GM19468 (cell line): ENCODE measurements at regions not wholly inside any gene's neighbourhood (a gene's known extent, or its start where the extent isn't known, plus 50 kb on each side); places are given as distances from the start of the nearest gene placed in this dataset.

ENCODE experiments used
- ATAC-seq: cut with Tn5 transposase; IDR thresholded peaks from one replicate; pipeline ENCODE4 v1.9.1; 2021; ENCODE audit warnings: mild to moderate bottlenecking, moderate library complexity, moderate number of reproducible peaks; ENCODE audit not compliant: unreplicated experiment; ENCODE audit errors: extremely low read depth

DNA sequence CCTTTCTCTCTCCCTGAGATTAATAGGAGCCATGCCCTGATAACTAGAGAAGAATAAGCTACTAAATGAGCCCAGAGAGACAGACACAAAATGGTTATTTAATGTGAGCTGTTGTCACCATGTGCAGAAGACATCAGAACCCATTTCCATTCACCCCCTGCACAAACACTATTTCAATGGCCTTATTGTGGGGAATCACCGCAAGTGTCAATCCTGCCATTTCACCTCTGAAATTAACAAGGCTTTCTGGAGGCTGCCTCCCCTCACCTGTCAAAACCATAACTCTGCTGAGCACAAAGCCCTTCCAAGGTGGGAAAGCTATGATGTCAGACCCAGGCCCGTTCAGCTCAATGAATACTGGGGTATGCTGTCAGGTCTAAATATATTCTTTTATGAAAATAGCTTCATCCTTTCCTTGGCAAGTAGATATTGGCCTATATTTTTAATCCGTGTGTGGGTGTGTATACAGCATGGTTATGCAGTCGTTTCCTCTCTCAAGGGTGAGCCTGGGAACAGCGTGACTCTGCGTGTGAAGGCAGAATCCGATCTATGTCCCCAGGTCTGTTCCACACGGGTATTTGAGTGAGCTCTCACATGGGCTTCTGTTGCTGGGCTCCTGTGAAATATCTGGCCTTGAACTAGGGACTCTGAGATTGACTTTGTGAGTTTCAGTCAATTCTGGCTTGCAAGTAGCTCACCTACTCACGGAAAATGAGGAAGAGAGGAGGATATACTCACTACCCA lies 266.3 kb downstream of the FBXW7 start:
- no peak for ATAC-seq

GRCh38 chr4:152267811-152268210 lies 268.1 kb downstream of the FBXW7 start:
- ATAC-seq, result no peak

- ATAC-seq, result no peak
Measured at GRCh38 chr4:152266831-152267480, 268.9 kb downstream of the FBXW7 start.

GRCh38 chr4:152265149-152265621 lies 270.7 kb downstream of the FBXW7 start:
- ATAC-seq, result no peak

- no peak for ATAC-seq
Measured at GRCh38 chr4:152264106-152264505, 271.8 kb downstream of the FBXW7 start.

DNA sequence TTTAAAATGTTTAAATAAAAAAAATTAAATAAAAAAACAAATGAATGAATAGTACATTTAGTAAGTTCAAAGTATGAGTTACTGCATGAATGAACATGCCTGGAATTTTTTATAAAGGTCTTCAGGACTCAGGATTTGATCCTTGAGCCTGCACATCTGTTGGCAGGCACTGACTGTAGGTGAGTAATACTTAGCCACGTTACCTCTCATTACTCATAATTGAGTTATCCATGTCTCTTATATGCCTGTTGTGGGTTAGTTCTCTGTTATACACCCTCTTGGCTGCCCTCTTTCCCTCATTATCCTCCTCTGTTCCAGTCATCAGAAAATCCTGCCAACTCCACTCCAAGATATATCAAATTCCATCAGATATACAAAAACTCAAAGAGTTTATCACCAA lies 276.0 kb downstream of the FBXW7 start:
- no peak for ATAC-seq

GRCh38 chr4:152258804-152259708 lies 276.8 kb downstream of the FBXW7 start:
- ATAC-seq, result no peak

- no peak for ATAC-seq
Measured at GRCh38 chr4:152258391-152258790, 277.5 kb downstream of the FBXW7 start.

DNA sequence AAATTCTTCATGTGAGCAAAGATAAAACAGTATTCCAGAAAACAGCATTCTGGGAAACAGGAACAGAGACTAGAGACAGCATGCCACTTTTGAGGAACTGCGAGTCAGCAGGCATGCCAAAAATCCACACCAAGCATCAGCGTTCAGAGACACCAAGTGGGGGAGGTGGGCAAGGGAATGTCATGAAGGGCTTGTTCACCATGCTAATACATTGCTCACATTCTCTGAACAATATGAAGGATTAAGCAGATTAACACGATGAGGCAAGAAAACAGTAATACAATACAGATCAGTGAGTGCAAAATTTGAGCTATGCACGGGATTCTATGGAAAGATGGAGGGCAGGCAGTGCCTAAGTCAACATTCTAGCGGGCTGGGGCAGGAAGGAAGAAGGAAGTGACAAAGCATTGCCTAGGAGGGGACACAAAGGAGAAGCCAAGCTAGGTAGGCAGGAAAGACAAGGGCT lies 278.3 kb downstream of the FBXW7 start:
- no peak for ATAC-seq

DNA sequence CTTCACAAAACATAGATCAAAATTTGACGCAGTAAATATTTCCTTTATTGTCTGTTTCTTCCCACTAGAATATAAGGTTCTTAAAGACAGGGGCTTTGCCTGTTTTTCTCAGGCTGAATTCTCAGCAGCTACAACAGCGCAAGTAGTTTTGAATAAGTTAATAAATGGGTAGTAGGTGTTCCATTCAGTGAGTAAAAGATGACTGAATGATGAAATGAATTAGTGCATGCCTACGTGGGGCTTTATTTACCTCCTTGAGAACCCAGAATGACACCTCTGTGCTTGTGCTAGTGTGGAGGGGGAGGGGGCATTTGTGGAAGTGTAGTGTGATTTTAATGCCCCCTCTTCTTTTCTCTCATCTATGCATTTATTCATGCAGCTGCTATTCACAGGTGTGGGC lies 278.9 kb downstream of the FBXW7 start:
- ATAC-seq, result no peak

GRCh38 chr4:152255437-152255836 lies 280.5 kb downstream of the FBXW7 start:
- no peak for ATAC-seq

- ATAC-seq, result no peak
Measured at GRCh38 chr4:152248347-152248746, 287.5 kb downstream of the FBXW7 start.

DNA sequence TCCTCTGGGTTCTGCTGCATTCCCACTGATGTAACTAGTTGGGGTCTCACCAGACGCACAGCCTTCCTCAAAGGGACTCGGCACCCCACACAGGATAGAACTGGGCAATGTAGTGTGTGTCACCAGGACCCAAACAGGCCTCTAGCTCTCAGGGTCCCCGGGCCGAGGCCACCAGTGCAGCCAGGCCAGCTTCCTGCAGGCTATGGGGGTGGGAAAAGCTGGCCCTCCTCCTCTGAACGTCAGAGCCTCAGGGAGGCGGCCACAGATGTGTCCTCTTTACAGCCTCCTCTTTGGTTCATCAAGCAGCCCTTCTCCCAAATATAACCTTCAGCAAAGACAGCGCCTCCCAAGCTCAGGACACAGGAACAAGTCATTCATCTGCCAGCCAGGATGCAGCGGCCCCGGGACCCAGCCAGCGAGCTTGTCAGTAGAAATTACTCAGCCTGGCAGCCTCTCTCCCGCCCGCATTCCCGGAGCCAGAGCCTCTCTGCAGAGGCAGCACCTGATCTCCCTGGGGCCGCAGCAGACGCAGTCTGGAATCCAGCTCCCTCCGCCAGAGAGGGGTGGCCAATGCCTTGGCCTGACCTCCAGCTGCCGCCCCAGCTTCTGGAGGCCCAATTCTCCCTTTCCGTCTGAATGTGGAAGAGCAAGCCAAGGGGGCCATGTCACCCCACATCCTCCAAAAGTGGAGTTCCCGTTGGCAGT lies 288.5 kb downstream of the FBXW7 start:
- no peak for ATAC-seq

DNA sequence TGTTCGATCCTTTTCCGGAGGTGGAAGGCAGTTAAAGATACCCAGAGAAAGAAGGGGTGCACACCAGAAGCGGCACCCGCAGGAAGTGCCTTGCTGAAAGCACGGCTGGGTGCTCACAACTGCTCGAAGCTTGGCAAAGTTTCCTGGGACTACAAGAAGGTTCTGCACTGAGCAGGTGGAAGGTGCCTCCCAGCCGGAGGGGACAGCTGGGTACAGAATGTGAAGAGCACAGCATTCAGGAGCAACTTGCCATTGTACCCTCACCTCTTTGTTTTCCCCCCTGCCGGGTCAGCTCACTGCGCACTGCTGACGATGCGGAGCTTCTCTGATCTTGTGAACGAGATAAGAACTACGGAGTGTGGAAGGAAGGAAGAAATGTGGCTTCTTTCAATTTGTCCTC lies 289.2 kb downstream of the FBXW7 start:
- ATAC-seq, result no peak

DNA sequence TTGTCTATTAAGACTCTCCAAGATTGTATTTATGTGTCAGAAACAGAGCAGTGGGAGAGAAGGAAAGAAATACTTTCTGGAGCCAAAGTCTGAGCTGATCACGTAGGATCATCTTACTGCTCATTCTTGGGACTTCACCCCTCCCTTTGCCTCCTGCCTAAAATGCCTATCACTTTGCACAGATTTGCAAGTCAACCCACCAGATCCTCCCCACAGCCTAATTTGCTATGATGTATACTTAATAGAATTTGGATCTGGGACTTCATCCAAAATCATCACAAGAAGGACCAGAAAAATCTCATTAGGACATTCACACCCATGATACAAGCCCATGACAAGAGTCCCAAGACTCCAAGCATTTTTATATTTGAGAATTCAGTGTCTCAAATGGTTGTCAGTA lies 290.2 kb downstream of the FBXW7 start:
- no peak for ATAC-seq

DNA sequence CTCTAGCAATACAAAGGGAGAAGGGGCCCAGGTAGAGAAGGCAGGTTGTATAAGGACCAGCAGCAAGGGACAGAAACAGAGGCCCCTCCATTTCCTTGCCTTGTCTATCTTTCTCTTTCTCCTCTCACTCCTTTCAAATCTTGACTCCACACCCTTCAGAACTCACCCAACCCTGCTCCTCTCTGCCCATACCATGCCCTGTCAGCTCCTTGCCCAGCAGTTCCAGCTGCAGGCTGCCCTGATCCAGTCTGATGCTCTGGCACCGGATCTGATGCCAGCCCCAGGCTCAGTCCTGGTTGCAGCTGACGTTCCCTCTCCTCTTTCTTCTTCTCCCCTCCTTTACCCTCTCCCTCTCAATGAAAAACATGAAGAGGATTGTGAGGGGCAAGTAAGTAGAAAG lies 291.2 kb downstream of the FBXW7 start:
- no peak for ATAC-seq

- ATAC-seq, result no peak
Measured at GRCh38 chr4:152243896-152244595, 291.8 kb downstream of the FBXW7 start.

DNA sequence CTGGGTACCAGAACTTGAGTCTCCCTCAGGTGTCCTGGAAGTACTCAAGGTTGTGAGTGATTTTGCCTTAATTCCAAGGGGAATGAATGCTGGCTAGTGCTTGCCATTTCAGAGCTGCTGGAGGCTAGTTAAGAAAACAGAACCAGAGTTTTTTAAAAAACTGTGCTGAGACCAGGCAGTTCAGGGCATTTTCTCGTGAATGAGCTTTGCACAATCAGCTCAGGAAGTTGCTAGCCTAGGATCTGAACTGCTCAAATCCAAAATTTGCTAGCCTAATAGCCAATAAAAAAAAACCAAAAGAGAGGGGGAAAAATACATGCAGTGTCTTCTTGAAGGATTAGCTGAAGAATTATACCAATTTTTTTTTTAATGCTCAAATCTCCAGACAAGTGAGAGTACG lies 292.7 kb downstream of the FBXW7 start:
- no peak for ATAC-seq

GRCh38 chr4:152240232-152240631 lies 295.7 kb downstream of the FBXW7 start:
- no peak for ATAC-seq

- no peak for ATAC-seq
Measured at GRCh38 chr4:152239216-152239615, 296.7 kb downstream of the FBXW7 start.
